NCI-H524 (cell line): ENCODE measurements at regions not wholly inside any gene's neighbourhood (a gene's known extent, or its start where the extent isn't known, plus 50 kb on each side); places are given as distances from the start of the nearest gene placed in this dataset.
A peak's percentile ranks its signal among the peaks of the same experiment; 100 is the strongest.

Experiments used
- DNase-seq, 2 experiments: peaks; one replicate each; lab custom pipeline; 2025; lab: John Stamatoyannopoulos, UW

DNA sequence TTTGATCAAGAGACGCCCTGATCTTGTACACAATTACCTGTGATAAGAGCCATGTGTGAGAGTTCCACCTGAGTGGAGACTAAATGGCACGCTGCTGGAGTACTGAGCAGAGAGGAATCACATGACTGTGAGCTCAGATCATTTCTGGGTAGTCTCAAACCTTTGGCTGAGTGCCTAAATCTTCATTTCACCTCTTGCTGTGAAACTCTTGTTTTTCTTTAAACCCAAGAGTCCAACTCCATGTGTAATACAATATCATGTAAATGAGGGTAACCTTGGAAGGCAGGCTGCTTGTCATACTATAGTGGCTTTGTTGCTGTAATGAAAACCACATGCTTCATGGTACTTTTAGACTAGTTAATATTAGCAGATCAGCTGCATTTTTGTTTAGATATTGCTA is 156.9 kb downstream of the CAND1 start:
- peak in 1 of 2 experiments; percentile 70 for DNase-seq

DNA sequence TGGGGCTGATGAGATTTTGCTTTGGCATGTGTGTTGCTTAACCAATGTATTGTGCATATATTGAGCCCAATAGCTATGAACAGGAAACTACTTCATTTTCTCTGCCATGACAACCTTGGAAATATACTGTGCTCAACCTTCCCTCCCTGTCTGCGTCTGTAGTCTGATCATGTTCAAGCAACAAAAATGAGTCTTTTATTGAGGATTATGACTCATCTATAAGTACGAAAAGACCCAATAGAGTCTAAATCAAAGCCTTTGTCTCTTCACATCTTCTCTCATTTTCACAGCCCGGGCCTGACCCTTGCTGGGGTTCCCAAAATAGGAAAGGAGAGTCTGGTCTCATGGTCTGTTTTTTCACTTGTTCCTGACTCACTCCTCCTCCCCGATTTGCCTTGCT is 158.2 kb downstream of the CAND1 start:
- DNase-seq = no peak

DNA sequence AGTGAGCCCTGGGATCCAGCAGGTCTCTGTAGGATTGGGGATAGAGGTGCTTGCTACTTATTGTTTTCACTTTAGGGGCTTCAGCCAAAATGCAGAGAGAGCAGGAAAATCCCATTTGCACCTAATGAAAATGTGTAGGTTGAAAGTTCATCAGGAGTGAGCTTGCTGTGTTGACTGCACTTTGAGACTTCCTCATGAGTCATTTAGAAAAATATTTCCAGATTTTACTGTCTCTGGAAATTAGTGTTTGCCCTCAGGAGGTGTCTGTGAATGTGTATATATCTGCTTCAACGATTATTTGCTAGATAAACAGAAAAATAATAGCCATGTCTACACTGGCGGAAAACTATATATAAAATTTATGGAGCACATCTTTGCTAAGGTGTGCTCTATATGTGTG is 159.3 kb downstream of the CAND1 start:
- DNase-seq = no peak

DNA sequence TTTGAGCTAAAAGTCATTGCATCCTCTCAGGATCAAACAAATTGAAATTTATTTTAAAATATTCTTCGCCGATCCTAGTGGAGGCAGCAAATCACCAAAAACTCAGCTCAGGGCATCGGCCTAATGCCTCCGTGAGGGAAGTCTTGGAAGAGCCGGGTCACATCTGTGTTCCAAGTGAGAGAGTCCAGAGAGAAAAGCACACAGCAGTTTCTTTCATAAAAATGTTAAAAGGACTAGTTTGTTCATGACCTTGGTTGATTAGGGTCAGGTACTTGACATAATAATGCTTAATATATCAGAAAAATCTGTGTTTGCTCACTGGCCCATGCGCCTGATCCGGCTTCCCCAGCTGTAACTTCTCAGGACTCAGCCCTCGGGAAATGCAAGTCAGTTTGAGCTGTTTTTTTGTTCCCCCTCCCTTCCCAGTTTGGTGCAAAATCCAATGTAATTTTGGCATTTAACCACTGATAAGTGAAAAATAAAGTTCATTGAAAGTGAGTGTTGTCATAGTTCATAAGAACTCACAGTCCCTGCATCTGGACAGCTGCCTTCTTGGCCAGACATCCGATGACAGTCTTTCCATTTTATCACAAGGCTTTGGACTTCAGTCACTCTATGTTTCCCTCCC is 161.7 kb downstream of the CAND1 start:
- DNase-seq = peak; percentile 5 to 46

DNA sequence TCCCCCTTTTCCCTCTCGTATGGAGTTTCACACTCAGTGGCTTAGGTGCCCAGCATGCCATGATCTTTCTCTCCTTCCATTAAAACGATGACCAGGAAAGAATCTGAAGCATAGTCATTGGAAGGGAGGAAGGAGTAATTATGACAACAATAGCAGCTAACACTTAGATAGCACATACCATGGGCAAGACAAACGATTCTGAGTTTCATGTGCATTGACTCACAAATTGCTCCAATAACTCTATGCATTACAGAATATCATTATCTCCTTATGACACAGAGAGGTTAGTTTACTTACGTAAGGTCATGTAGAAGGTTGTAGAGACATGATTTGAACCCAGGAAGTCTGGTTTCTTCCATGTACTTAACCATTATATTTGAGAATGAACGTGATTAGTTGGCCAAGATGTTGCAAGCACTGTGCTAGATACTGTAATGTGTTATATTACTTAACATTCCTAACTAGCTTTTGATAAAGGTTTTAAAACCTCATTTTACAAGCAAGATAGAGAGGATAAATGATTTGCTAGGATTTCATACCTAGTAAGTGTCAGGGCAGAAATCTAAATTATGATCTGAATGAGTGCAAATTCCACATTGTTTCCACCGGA is 162.4 kb downstream of the CAND1 start:
- no peak for DNase-seq

DNA sequence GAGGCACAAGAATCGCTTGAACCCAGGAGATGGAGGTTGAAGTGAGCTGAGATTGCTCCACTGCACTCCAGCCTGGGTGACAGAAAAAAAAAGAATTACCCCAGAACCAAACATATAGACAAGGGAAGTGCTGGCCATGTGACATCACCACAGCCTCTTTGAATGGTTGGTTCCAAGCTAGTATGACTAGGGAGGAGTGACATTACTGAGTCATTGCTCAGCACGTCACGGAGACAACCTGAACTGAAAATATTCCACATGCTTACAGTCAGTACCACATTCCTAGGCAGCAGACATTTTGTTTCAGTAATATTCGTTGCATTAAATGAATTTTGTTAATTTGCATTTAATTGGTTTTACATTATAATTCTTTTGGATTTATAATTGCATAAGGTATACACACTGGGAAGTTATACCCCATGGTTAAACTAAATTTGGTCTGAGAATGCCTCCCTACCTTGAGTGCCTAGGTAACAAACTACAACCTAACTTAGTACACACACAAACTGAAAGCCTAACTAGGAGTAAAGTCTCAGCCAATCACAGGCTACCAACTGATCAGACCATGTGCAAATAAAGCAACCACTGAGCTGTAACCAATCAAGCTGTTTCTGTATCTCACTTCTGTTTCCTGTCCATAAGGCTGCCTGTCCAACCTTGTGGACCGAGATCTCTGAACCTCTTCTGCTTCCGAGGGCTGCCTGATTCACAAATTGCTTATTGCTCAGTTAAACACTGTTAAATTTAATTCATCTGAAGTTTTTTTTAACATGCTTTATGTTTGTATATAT is 164.4 kb downstream of the CAND1 start:
- peak in 1 of 2 experiments; percentile 22 for DNase-seq

DNA sequence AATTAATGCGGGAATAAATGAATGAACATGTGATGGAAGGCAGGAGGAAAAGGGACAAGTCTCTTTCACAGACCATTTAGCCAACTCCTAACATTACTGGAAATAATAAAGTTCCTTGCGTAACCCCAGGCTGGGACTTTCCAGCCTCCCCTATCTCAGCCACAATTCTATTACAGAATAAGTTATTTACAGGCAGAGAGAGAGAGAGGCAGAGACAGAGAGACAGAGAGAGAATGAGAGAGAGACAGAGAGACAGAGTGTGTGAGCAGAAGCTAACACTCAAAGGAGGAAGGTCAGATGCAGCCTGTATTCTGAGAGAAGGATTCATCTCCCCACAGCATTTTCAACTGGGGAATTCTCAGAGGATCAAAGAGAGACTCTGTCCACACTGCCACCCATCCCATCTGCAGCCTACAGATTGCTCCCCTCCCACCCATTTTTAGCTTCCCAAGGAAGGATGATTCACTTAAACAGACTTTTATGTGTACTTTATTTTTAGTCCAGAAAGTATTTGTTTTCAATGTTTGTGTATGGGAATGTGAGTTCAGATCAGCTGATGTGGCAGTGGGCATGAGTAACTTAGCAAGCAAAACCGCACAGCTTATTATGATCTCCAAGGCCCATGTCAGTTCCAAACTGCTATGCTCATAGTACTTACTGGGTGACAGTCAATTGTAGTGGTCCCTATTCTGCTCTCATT is 165.7 kb downstream of the CAND1 start:
- no peak for DNase-seq

DNA sequence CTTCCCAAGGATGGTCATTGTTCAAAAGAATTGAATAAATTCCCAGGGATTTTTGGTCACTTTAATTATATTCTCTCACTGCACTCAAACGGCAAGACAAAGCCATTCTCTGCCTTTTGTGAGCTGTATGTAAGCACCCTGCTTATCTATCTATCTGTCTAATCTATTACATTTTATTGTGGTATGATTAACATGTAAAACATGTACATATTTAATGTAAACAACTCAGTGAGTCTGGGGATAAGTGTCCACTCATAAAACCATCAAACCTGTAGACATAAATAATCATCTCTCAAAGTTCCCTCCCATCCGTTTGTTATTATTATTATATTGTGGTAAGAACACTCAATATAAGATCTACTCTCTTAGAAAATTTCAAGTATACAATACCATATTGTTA is 167.1 kb downstream of the CAND1 start:
- DNase-seq = no peak

DNA sequence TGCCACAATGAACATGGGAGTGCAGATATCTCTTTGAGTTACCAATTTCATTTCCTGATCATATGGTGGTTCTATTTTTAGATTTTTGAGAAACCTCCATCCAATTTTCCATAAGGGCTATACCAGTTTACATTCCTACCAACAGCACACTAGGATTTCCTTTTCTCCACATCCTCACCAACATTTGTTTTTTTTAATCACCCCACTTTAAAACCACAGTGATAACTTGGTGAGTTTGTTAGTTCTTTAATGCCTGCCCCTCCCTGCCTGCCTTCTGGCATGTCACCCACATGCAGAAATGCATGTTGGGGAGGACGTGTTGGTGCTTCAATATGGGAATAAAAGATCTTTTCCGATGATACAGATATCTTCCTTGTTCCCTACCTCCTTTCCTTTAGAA is 167.9 kb downstream of the CAND1 start:
- no peak for DNase-seq

DNA sequence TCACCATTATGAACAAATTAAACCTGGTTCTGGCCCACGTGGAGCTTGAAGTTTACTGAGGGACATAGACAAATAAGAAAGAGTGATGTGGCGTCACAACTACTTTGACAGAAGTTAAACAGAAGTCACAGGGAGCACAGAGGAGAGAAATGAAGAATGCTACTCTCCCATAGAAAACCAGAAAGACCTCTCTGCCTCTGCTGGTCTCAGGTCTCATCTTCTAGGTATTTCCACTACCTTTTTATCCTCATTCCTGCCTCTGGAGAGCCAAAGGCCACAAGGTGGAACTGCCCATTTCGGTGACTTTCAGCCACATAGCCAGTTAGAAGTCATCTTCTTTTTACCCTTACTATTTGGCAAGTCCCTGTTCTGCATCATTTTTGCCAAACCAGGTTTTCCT is 170.5 kb downstream of the CAND1 start:
- no peak for DNase-seq

DNA sequence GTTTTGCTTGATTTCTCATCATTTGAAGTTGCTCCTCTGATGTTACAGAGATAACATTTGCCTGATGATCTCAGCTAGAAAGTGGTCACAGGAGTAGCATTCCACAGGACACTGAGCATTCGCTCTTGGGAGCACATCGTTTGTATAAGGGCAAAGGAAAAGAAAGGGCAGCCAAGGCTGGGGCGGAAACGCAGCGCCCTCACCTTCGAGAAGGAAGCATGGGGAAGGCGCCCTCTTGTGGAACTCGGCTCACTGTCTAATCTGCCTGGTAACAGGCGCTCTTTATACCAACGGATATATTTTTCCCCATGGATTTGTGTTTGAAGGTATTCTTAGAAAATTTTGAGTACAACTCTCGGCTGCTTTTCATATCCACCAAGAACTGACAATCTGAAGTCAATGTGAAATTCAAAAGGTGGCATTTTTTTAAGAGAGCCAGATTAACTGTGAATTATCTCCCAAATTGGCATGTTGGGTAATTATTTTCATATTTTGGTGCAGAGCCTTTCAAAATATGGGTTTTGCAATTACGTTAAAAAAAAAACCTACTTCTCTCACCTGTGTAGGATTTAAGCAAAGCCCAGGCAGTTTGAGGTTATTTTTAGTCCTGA is 172.7 kb downstream of the CAND1 start:
- DNase-seq = peak; percentile 67 to 77

DNA sequence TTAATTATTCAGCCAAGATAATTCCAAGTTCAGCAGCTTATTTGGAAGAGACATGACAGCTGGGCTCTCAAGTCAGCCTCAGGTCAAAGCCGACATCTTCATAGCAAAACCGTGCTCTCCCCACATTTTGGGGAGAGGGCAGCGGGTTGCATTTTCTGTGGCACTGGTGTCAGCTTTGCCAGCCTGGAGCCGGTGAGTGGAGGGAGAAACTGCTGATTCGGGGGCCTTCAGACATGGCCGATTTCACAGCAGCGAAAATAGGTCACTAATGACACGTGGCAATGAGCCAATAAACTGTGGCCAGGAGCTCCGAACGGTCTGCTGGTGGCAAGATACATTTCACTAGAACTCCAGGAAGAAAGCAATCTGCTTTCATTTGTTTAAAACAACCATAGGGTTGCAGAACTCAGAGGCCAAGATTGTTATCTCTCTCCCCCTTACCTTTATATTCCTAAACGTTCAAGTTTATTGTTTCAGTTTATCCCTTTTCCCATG is 173.2 kb downstream of the CAND1 start:
- DNase-seq = peak; percentile 84 to 86

DNA sequence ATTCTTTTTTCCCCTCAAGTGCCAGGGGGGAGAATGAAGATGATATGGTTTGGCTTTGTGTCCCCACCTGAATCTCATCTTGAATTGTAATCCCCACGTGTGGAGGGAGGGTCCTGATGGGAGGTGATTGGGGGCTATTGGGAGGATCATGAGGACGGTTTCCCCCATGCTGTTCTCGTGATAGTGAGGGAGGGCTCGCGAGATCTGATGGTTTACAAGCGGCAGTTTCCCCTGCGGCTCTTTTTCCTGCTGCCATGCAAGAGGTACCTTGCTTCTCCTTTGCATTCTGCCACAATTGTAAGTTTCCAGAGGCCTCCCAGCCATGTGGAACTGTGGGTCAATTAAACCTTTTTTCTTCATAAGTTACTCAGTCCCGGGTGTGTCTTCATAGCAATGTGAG is 173.7 kb downstream of the CAND1 start:
- peak in 1 of 2 experiments; percentile 30 for DNase-seq

DNA sequence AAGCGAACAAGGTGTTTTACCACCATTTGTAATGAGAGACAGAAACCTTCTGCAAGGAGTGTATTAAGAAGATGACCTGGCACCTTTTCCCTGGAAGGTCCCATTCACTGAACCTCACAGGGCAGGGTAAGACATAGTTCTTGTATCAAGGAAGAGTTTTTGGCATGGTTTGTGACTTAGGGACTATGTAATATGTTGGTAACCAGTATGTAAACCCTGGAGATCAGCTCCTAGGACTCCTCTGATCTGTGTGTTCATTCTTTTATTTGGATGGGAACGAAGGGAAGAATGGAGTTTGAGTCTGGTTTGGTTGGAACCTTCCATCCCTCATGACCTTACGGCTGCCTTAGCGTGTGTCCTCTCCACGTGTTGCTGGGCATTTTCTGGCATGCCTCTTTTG is 175.4 kb downstream of the CAND1 start:
- no peak for DNase-seq

DNA sequence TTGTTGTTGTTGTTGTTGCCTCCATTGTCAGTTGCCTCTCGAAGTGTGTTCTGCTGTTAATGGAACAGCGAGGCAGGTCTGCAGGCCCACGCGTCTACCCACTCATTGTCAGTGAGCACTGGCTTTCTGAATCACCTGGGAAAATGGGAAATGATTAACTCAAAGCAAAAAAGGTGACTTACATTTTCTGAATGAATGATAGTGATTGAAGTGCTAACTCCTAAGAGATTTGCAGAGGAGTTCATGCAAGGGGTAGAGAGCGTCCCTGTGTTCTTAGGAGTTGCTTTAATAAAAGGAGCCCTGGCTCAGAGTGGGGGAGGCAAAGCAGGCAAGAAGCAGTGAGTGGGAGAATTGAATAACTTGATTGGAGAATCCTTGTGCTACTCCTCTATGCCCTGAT is 177.6 kb downstream of the CAND1 start:
- no peak for DNase-seq

DNA sequence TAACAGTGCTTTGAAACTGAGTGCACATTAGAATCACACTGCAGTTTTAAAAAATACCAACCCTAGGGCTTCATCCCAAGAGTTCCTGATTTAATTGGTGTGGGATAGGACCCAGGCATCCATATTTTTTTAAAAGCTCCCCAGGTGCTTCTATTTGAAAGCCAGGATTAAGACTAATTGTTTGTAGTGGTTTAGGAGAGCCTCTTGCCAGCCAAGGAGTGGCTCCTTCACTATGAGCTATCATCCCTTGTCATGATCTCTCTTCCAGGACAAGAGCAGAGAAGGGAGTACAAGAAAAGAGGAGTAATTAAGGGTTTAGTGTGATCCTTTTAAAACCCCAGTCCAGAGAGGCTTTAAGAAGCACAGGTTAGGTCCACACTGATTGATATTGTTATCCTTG is 178.0 kb downstream of the CAND1 start:
- peak; percentile 72 to 84 for DNase-seq

DNA sequence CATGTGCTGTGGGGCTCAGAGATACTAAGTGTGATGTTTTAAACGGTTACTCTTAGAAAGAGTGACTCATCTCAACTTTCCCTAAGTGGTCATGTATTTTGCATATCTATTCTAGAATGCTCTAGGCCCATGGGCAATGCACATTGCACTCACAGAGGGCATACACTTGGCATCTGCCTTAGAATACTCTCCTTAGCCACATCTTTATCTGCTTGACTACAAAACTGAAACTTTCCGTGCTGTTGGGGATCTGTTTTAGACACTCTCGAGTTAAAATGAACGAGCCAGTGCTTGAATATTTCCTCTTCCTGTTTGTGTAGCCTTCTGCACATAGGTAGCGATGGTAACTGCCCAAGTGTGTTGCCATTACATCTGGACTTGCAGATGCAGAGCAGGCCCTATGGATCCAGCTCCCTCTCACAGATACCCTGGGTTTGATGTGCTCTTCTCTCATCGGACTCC is 180.5 kb downstream of the CAND1 start:
- no peak for DNase-seq

DNA sequence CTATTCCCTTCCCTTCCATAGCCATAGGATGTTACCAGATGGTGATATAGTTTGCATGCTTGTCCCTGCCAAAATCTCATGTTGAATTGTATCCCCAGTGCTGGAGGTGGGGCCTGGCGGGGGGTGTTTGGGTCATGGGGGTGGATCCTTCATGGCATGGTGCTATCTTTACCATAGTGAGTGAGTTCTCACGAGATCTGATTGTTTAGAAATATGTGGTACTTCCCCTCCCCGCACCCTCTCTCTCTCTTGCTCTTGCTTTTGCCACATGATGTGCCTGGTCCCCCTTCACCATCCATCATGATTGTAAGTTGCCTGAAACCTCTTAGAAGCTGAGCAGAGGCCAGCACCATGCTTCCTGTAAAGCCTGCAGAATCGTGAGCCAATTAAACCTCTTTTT is 181.3 kb downstream of the CAND1 start:
- no peak for DNase-seq

DNA sequence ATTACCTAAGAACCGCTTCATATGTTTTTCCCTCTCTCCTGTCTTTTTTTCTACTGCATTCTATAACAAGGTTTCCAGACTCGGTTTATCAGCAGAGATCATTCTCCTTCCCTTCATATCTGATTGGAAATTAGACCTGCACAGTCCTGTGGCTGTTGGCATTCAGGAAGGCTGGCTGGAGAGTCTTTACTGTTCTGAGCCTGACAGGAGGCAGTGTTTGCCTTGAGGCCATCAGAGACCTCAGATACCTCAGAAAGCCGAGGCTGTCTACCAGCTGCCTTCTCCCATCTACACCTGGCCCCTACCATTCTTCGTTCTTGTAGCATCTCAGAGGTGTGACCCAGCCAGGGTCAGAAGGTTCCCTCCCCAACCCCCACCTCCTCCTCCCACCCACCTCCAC is 182.0 kb downstream of the CAND1 start:
- no peak for DNase-seq

DNA sequence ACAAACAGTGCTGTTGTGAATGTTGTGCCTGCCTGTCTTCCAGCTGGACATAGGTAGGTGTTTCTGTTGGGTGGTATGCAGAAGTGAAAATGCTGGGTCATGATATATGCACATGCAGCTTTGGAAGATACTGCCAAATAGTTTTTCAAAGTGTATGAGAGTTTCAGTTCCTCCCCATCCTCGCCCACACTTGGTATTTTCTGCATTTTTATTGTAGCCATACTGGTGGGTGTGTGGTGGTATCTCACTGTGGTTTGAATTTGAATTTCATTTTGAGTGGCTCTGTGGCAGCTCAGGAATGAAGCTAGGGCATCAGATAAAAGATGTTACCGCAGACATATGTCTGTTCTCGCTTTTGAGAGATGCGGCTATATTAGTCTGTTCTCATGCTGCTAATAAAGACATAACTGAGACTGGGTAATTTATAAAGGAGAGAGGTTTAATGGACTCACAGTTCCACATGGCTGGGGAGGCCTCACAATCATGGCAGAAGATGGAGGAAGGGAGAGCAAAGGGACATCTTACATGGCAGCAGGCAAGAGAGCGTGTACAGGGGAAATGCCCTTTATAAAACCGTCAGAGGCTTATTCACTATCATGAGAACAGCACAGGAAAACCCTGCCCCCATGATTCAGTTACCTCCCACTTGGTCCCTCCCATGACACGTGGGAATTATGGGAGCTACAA is 183.1 kb downstream of the CAND1 start:
- DNase-seq = no peak

DNA sequence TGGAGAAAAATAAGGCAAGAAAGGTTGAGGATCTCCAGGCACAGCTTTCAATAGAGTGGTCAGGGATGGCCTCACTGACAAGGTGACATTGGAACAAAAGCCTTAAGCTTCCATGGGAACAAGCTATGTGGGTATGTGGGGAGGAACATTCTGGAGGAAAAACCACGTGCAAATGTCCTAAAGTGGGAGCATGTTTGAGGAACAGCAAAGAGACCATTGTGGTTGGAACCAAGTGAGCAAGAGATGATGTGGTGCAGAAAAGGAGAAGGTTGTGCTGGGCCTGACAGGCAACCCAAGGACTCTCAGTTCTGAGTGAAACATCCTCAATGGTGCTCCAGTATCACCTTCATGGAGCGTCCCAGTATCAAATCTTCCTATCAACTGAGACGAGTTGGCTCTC is 184.0 kb downstream of the CAND1 start:
- no peak for DNase-seq
